Activated naive CD4-positive, alpha-beta T cell treated with anti-CD3 and anti-CD28 coated beads for 36 hours (primary cell): ENCODE measurements at regions not wholly inside any gene's neighbourhood (a gene's known extent, or its start where the extent isn't known, plus 50 kb on each side); places are given as distances from the start of the nearest gene placed in this dataset.
"Not testable (repeated sequence)": the region's sequence is repeated elsewhere in the genome, so short reads cannot be mapped to it uniquely, and the experiment has no call there.

ENCODE experiments used
- CTCF ChIA-PET: fragments of 350-600 bp; sonication (Branson Sonifier 250); formaldehyde crosslinking; loops from one replicate; lab custom pipeline; 2021; ENCODE audit warnings: antibody characterized with exemption; lab: Charles Lee
- DNase-seq: peaks from one replicate; pipeline ENCODE4 v3.0.0-alpha.2; 2020
- H3K27ac Mint-ChIP-seq: one replicate; pipeline ENCODE4 v1.8.0; 2021; ENCODE audit warnings: mild to moderate bottlenecking, mixed read lengths
- H3K27me3 Mint-ChIP-seq: one replicate; pipeline ENCODE4 v1.8.0; 2021; ENCODE audit warnings: low read depth, mixed read lengths
- H3K36me3 Mint-ChIP-seq: one replicate; pipeline ENCODE4 v1.8.0; 2021; ENCODE audit warnings: low read depth, mixed read lengths
- H3K4me1 Mint-ChIP-seq: one replicate; pipeline ENCODE4 v1.8.0; 2021; ENCODE audit warnings: low read depth, mixed read lengths
- H3K4me3 Mint-ChIP-seq: one replicate; pipeline ENCODE4 v1.8.0; 2021; ENCODE audit warnings: mild to moderate bottlenecking, moderate library complexity, mixed read lengths
- H3K9me3 Mint-ChIP-seq: one replicate; pipeline ENCODE4 v1.8.0; 2021; ENCODE audit warnings: mixed read lengths
- intact Hi-C: fragments of 100-400 bp; cut with micrococcal nuclease; formaldehyde crosslinking; loops from one replicate; pipeline ENCODE4 v1.15.1; 2023

GRCh38 chr5:39633057-39633456 is 208.3 kb upstream of the DAB2 start:
- Mint-ChIP-seq H3K4me1 (no peaks in the 10 kb centered on the region), H3K36me3 (no peaks in the 10 kb centered on the region), H3K4me3 (no peak overlapping the region), H3K27me3 (peaks cover 11% of the 10 kb centered on the region), H3K9me3 (no peaks in the 10 kb centered on the region), H3K27ac (no peak overlapping the region)
- CTCF ChIA-PET = no interaction called here
- no peak for DNase-seq
- intact Hi-C loops = no loop called here

- peaks cover 11% of the 10 kb centered on the region for H3K27me3 Mint-ChIP-seq
- intact Hi-C loops = no loop called here
- H3K36me3 Mint-ChIP-seq = no peaks in the 10 kb centered on the region
These were observed 207.2 kb upstream of the DAB2 start for GRCh38 chr5:39631958-39632357.

GRCh38 chr5:39629946-39630345 is 205.2 kb upstream of the DAB2 start:
- Mint-ChIP-seq H3K36me3 (no peaks in the 10 kb centered on the region), H3K27me3 (peaks cover 18% of the 10 kb centered on the region), H3K9me3 (no peaks in the 10 kb centered on the region), H3K27ac (no peak overlapping the region), H3K4me3 (no peak overlapping the region), H3K4me1 (no peaks in the 10 kb centered on the region)
- CTCF ChIA-PET = no interaction called here
- intact Hi-C loops = no loop called here
- DNase-seq = no peak

More at GRCh38 chr5:39631958-39632357, 207.2 kb upstream of the DAB2 start:
- H3K4me1 Mint-ChIP-seq = no peaks in the 10 kb centered on the region
- no peak for DNase-seq
- CTCF ChIA-PET = no interaction called here
- H3K9me3 Mint-ChIP-seq = no peaks in the 10 kb centered on the region
- H3K27ac Mint-ChIP-seq = no peak overlapping the region
- no peak overlapping the region for H3K4me3 Mint-ChIP-seq

GRCh38 chr5:39628348-39628747 is 203.6 kb upstream of the DAB2 start:
- CTCF ChIA-PET = no interaction called here

GRCh38 chr5:39624890-39625289 is 200.1 kb upstream of the DAB2 start:
- no peaks in the 10 kb centered on the region for H3K9me3 Mint-ChIP-seq
- CTCF ChIA-PET = no interaction called here
- H3K36me3 Mint-ChIP-seq = no peaks in the 10 kb centered on the region
- H3K4me3 Mint-ChIP-seq = no peak overlapping the region
- no peak overlapping the region for H3K27ac Mint-ChIP-seq
- intact Hi-C loops = no loop called here
- no peak for DNase-seq
- peaks cover 17% of the 10 kb centered on the region for H3K27me3 Mint-ChIP-seq
- no peaks in the 10 kb centered on the region for H3K4me1 Mint-ChIP-seq

More at GRCh38 chr5:39628348-39628747, 203.6 kb upstream of the DAB2 start:
- Mint-ChIP-seq H3K27me3 (peaks cover 21% of the 10 kb centered on the region), H3K4me3 (no peak overlapping the region), H3K4me1 (no peaks in the 10 kb centered on the region), H3K9me3 (no peaks in the 10 kb centered on the region), H3K27ac (no peak overlapping the region), H3K36me3 (no peaks in the 10 kb centered on the region)
- no peak for DNase-seq
- intact Hi-C loops = no loop called here

GRCh38 chr5:39624268-39624886 is 199.6 kb upstream of the DAB2 start:
- CTCF ChIA-PET = no interaction called here
- H3K9me3 Mint-ChIP-seq = no peaks in the 10 kb centered on the region
- no peaks in the 10 kb centered on the region for H3K36me3 Mint-ChIP-seq
- H3K27me3 Mint-ChIP-seq = peaks cover 13% of the 10 kb centered on the region
- DNase-seq = no peak
- no peaks in the 10 kb centered on the region for H3K4me1 Mint-ChIP-seq
- intact Hi-C loops = no loop called here
- no peak overlapping the region for H3K27ac Mint-ChIP-seq
- H3K4me3 Mint-ChIP-seq = no peak overlapping the region

- CTCF ChIA-PET = no interaction called here
- H3K4me1 Mint-ChIP-seq = no peaks in the 10 kb centered on the region
- intact Hi-C loops = no loop called here
- no peak overlapping the region for H3K4me3 Mint-ChIP-seq
- no peaks in the 10 kb centered on the region for H3K36me3 Mint-ChIP-seq
- no peak overlapping the region for H3K27ac Mint-ChIP-seq
- H3K27me3 Mint-ChIP-seq = peaks cover 10% of the 10 kb centered on the region
- no peak for DNase-seq
- no peaks in the 10 kb centered on the region for H3K9me3 Mint-ChIP-seq
These were observed 198.6 kb upstream of the DAB2 start for GRCh38 chr5:39623291-39623865.

GRCh38 chr5:39622281-39622680 is 197.5 kb upstream of the DAB2 start:
- DNase-seq = no peak
- H3K4me3 Mint-ChIP-seq = no peak overlapping the region
- no peaks in the 10 kb centered on the region for H3K4me1 Mint-ChIP-seq
- H3K9me3 Mint-ChIP-seq = no peaks in the 10 kb centered on the region
- no peak overlapping the region for H3K27ac Mint-ChIP-seq
- intact Hi-C loops = no loop called here
- H3K36me3 Mint-ChIP-seq = no peaks in the 10 kb centered on the region
- CTCF ChIA-PET = no interaction called here
- peaks cover 10% of the 10 kb centered on the region for H3K27me3 Mint-ChIP-seq

GRCh38 chr5:39619168-39619818 is 194.5 kb upstream of the DAB2 start:
- H3K4me1 Mint-ChIP-seq = no peaks in the 10 kb centered on the region
- no peak overlapping the region for H3K27ac Mint-ChIP-seq
- intact Hi-C loops = no loop called here
- CTCF ChIA-PET = no interaction called here
- no peaks in the 10 kb centered on the region for H3K36me3 Mint-ChIP-seq
- no peaks in the 10 kb centered on the region for H3K9me3 Mint-ChIP-seq
- peaks cover under 1% of the 10 kb centered on the region for H3K27me3 Mint-ChIP-seq
- H3K4me3 Mint-ChIP-seq = no peak overlapping the region
- no peak for DNase-seq

- H3K27ac Mint-ChIP-seq = no peak overlapping the region
- H3K9me3 Mint-ChIP-seq = no peaks in the 10 kb centered on the region
- CTCF ChIA-PET = no interaction called here
- H3K4me1 Mint-ChIP-seq = no peaks in the 10 kb centered on the region
- no peak overlapping the region for H3K4me3 Mint-ChIP-seq
- no peaks in the 10 kb centered on the region for H3K27me3 Mint-ChIP-seq
- intact Hi-C loops = no loop called here
- DNase-seq = no peak
- H3K36me3 Mint-ChIP-seq = no peaks in the 10 kb centered on the region
These were observed 193.6 kb upstream of the DAB2 start for GRCh38 chr5:39618391-39618790.

GRCh38 chr5:39616131-39616530 is 191.4 kb upstream of the DAB2 start:
- no peak overlapping the region for H3K4me3 Mint-ChIP-seq
- H3K27ac Mint-ChIP-seq = no peak overlapping the region
- H3K36me3 Mint-ChIP-seq = no peaks in the 10 kb centered on the region
- H3K27me3 Mint-ChIP-seq = no peaks in the 10 kb centered on the region
- DNase-seq = no peak
- H3K9me3 Mint-ChIP-seq = no peaks in the 10 kb centered on the region
- no peaks in the 10 kb centered on the region for H3K4me1 Mint-ChIP-seq
- intact Hi-C loops = no loop called here
- CTCF ChIA-PET = no interaction called here

GRCh38 chr5:39611076-39611475 is 186.3 kb upstream of the DAB2 start:
- H3K27ac Mint-ChIP-seq, H3K27me3 Mint-ChIP-seq, H3K9me3 Mint-ChIP-seq, H3K4me3 Mint-ChIP-seq, intact Hi-C loops, DNase-seq, H3K4me1 Mint-ChIP-seq, H3K36me3 Mint-ChIP-seq, CTCF ChIA-PET: not testable (repeated sequence)

GRCh38 chr5:39608024-39608423 is 183.2 kb upstream of the DAB2 start:
- no peak overlapping the region for H3K27ac Mint-ChIP-seq
- intact Hi-C loops = no loop called here
- peaks cover 3% of the 10 kb centered on the region for H3K27me3 Mint-ChIP-seq
- H3K4me1 Mint-ChIP-seq = no peaks in the 10 kb centered on the region
- H3K36me3 Mint-ChIP-seq = no peaks in the 10 kb centered on the region
- H3K4me3 Mint-ChIP-seq = no peak overlapping the region
- DNase-seq = no peak
- no peaks in the 10 kb centered on the region for H3K9me3 Mint-ChIP-seq
- CTCF ChIA-PET = no interaction called here
